Stomach (tissue), 8 donors: ENCODE measurements at regions not wholly inside any gene's neighbourhood (a gene's known extent, or its start where the extent isn't known, plus 50 kb on each side); places are given as distances from the start of the nearest gene placed in this dataset.
"Not testable (repeated sequence)": the region's sequence is repeated elsewhere in the genome, so short reads cannot be mapped to it uniquely, and the experiment has no call there.

Experiments used
- DNase-seq, 2 donors: peaks; one replicate each; pipeline versions ENCODE4 v3.0.0 to v3.0.0-alpha.2; 2013 to 2019
- H3K27ac ChIP-seq, 5 donors: fragments of 200-600 bp in 4 of 5; sonication (generic) in 4 of 5; one replicate each; pipeline ENCODE4 v1.5.1; 2013 to 2019; ENCODE audit warnings: mild to moderate bottlenecking in 1 of 5, moderate library complexity in 1 of 5
- H3K27me3 ChIP-seq, 3 donors: fragments of 200-600 bp; sonication (generic); one replicate each; pipeline ENCODE4 v1.5.1; 2017 to 2019; ENCODE audit warnings: mixed run types in 1 of 3
- H3K36me3 ChIP-seq, 4 donors: fragments of 200-600 bp; sonication (generic); 1 replicate in 3 of 4; 2 replicates in 1 of 4; pipeline ENCODE4 v1.5.1; 2016 to 2019
- H3K4me1 ChIP-seq, 4 donors: fragments of 200-600 bp; sonication (generic); one replicate each; pipeline ENCODE4 v1.5.1; 2016 to 2019
- H3K4me3 ChIP-seq, 4 donors: fragments of 200-600 bp; sonication (generic) in 3 of 4; one replicate each; pipeline ENCODE4 v1.5.1; 2016 to 2019; ENCODE audit warnings: mild to moderate bottlenecking in 1 of 4
- H3K9me3 ChIP-seq, 4 donors: fragments of 200-600 bp; sonication (generic); one replicate each; pipeline ENCODE4 v1.5.1; 2016 to 2019
- CTCF ChIP-seq, 7 experiments: fragments of 450-650 bp in 4 of 7; fragments of 200-600 bp in 3 of 7; sonication (generic) in 3 of 7; IDR thresholded peaks; one replicate each; pipeline ENCODE4 v1.5.1; 2016 to 2019; ENCODE audit warnings: antibody characterized with exemption in 7 of 7, control low read depth in 2 of 7, mild to moderate bottlenecking in 1 of 7
- EP300 ChIP-seq: sonication (generic); formaldehyde crosslinking; IDR thresholded peaks from one replicate; pipeline ENCODE4 v1.6.1; 2017; ENCODE audit warnings: antibody characterized with exemption
- POLR2A ChIP-seq, 4 donors: fragments of 450-650 bp; IDR thresholded peaks; one replicate each; pipeline ENCODE4 v1.6.1; 2016; ENCODE audit warnings: antibody characterized with exemption in 4 of 4, control low read depth in 2 of 4, mild to moderate bottlenecking in 1 of 4, moderate library complexity in 1 of 4
- POLR2AphosphoS5 ChIP-seq, 3 donors: sonication (generic); formaldehyde crosslinking; IDR thresholded peaks; one replicate each; pipeline ENCODE4 v1.6.1; 2016; ENCODE audit warnings: antibody characterized with exemption in 3 of 3
- WGBS, 5 donors: extraction: QIAGEN DNeasy Blood & Tissue Kit in 3 of 5; methylation state at CpG; one replicate each; pipeline versions ENCODE4 v1.1.5 to v1.1.7; 2013 to 2018; 5-methylcytosine and 5-hydroxymethylcytosine counted together
- intact Hi-C: fragments of 100-400 bp; cut with DNase I; formaldehyde crosslinking; loops from one replicate; pipeline ENCODE4 v1.15.1; 2023; ENCODE audit warnings: low total_unique reads
- small RNA-seq, 4 donors: library from RNA; depleted of rRNA; stranded (forward); fragments of <200 nt; gene quantifications; one replicate each; pipeline ENCODE3, GENCODE V24; 2016
- donor health status: healthy with polysubstance abuse.
- donor health status: Bipolar disorder and iron deficiency.
- donor health status: healthy.

DNA sequence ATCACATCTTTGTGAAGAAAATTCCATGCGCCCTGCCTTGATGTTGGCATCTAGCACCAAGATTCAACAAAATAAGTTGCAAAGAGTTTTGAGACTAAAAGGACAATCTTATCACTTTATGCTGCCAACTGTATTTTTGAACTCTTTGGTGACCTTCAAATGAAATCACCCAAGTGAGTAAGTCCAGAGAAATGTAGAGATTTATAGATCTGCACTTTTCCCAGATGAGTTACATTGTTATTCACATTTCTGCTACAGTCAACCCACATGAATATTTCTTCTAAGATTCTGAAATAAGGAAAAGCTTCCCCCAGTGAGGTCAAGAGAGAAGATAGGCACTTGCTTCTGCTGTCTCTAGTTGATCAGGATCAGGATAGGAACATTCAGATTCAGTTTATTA lies 1034.2 kb downstream of the PRIM2 start:
- H3K27me3 ChIP-seq, H3K9me3 ChIP-seq, intact Hi-C loops, H3K36me3 ChIP-seq, H3K4me3 ChIP-seq, H3K27ac ChIP-seq, DNase-seq, H3K4me1 ChIP-seq: not testable (repeated sequence)
- WGBS, 5 donors = 80 to 90% (median 81%) methylated on average over 1 of the region's 1 CpG

GRCh38 chr6:58358452-58358851 lies 1041.0 kb downstream of the PRIM2 start:
- H3K4me3 ChIP-seq, H3K27ac ChIP-seq, H3K36me3 ChIP-seq, intact Hi-C loops, H3K9me3 ChIP-seq, H3K27me3 ChIP-seq, DNase-seq, H3K4me1 ChIP-seq: not testable (repeated sequence)
- 49 to 76% (median 58%) methylated on average over 1 of the region's 1 CpG for WGBS, 5 donors

DNA sequence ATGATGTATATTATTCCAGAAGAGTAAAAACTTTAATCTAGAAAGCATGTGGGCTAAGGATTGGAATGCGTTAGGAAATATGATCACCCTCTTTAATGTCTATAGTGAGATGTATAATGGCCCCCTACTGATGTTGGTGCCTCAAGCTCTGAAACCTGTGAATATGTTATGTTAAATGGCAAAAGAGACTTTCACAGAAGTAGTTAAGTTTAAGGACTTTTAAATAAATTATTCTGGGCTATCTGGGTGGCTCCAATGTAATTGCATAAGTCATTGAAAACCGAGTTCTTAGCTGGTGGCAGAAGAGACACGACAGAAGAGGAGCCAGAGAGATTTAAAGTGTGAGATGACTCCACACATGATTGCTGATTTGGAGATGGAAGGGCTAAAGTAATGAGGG lies 1048.4 kb downstream of the PRIM2 start:
- intact Hi-C loops, H3K27me3 ChIP-seq: not testable (repeated sequence)
- WGBS, 5 donors = 48 to 67% (median 61%) methylated on average over 3 of the region's 3 CpGs

GRCh38 chr6:58406659-58407058 lies 1089.2 kb downstream of the PRIM2 start:
- H3K36me3 ChIP-seq, H3K4me1 ChIP-seq, H3K4me3 ChIP-seq, DNase-seq, intact Hi-C loops, H3K27ac ChIP-seq, H3K27me3 ChIP-seq: not testable (repeated sequence)
- H3K9me3 ChIP-seq = peaks cover 15 to 91% (median 72%) of the 10 kb centered on the region in 4 donors
- 64 to 81% (median 72%) methylated on average over 2 of the region's 2 CpGs for WGBS, 5 donors

More for the DNA sequence above, 1048.4 kb downstream of the PRIM2 start:
- not testable (repeated sequence) for H3K36me3 ChIP-seq, H3K9me3 ChIP-seq, H3K4me3 ChIP-seq, H3K4me1 ChIP-seq, H3K27ac ChIP-seq, DNase-seq

GRCh38 chr6:58419321-58419720 lies 1101.9 kb downstream of the PRIM2 start:
- no peak overlapping the region for H3K4me3 ChIP-seq
- H3K4me1 ChIP-seq = no peaks in the 10 kb centered on the region
- no peak for DNase-seq
- no peaks in the 10 kb centered on the region for H3K36me3 ChIP-seq
- peaks cover 13 to 78% (median 55%) of the 10 kb centered on the region in 4 donors for H3K9me3 ChIP-seq
- TF ChIP-seq POLR2AphosphoS5 (IDR thresholded peaks at IDR 0.05) (no peak), EP300 (no peak), CTCF (IDR thresholded peaks at IDR 0.05) (no peak), POLR2A (IDR thresholded peaks at IDR 0.05) (no peak)
- no peak overlapping the region for H3K27ac ChIP-seq
- H3K27me3 ChIP-seq = no peaks in the 10 kb centered on the region
- intact Hi-C loops = no loop called here

Small RNA genes lying in the stretch of these regions (small RNA-seq; reads per million reads assigned to genes)
- 0 reads per million in 4 donors for gene AL603755.1
